HEK293 (cell line): ENCODE measurements at regions not wholly inside any gene's neighbourhood (a gene's known extent, or its start where the extent isn't known, plus 50 kb on each side); places are given as distances from the start of the nearest gene placed in this dataset.

ENCODE experiments used
- CTCF ChIA-PET: fragments of 350-600 bp; formaldehyde crosslinking; extraction: SDS; loops from one replicate; lab custom pipeline; 2021; ENCODE audit warnings: antibody characterized with exemption; lab: Yijun Ruan, JAX
- POLR2A ChIA-PET: fragments of 300-600 bp; formaldehyde crosslinking; extraction: SDS; loops from one replicate; lab custom pipeline; 2020; ENCODE audit warnings: antibody characterized with exemption, inconsistent platforms; lab: Yijun Ruan, JAX
- H3K27ac ChIP-seq: fragments of 200-500 bp; sonication (Bioruptor generic); 2 replicates; pipeline ENCODE4 v1.5.1; 2014; ENCODE audit warnings: low read depth, low read length, control low read depth, inconsistent platforms; ENCODE audit errors: extremely low read depth
- H3K36me3 ChIP-seq, 2 experiments: fragments of 200-500 bp in 1 of 2; sonication (Bioruptor generic) in 1 of 2; 1 replicate in 1 of 2; 2 replicates in 1 of 2; pipeline ENCODE4 v1.5.1; 2014 to 2017; ENCODE audit warnings: inconsistent platforms in 2 of 2, low read length in 2 of 2; ENCODE audit not compliant: control insufficient read depth in 2 of 2, insufficient read depth in 1 of 2
- H3K4me1 ChIP-seq: fragments of 200-500 bp; sonication (Bioruptor generic); 2 replicates; pipeline ENCODE4 v1.5.1; 2014; ENCODE audit warnings: mild to moderate bottlenecking, low read length, inconsistent platforms; ENCODE audit not compliant: control insufficient read depth, insufficient read depth
- H3K4me3 ChIP-seq: 2 replicates; pipeline ENCODE4 v1.5.1; 2011; ENCODE audit warnings: low read depth, mild to moderate bottlenecking, control low read depth, low read length, moderate library complexity
- H3K9me3 ChIP-seq: fragments of 200-500 bp; sonication (Bioruptor generic); 2 replicates; pipeline ENCODE4 v1.5.1; 2014; ENCODE audit warnings: low read depth, low read length, inconsistent platforms; ENCODE audit not compliant: control insufficient read depth, insufficient read depth
- MYNN ChIP-seq: fragments of 450-650 bp; formaldehyde crosslinking; IDR thresholded peaks from 2 replicates; pipeline ENCODE4 v1.5.1; 2016; ENCODE audit warnings: missing biosample characterization, missing genetic modification characterization, borderline replicate concordance
- OSR2 ChIP-seq: fragments of 450-650 bp; formaldehyde crosslinking; IDR thresholded peaks from 2 replicates; pipeline ENCODE4 v1.5.1; 2016; ENCODE audit warnings: missing biosample characterization, missing genetic modification characterization
- TRIM28 ChIP-seq: IDR thresholded peaks from 2 replicates; pipeline ENCODE4 v1.6.1; 2011; ENCODE audit warnings: low read length, control low read depth, borderline replicate concordance
- YY2 ChIP-seq: fragments of 450-650 bp; formaldehyde crosslinking; IDR thresholded peaks from 2 replicates; pipeline ENCODE4 v1.5.1; 2016; ENCODE audit warnings: missing biosample characterization, missing genetic modification characterization
- ZFP69B ChIP-seq: fragments of 450-650 bp; formaldehyde crosslinking; IDR thresholded peaks from 2 replicates; pipeline ENCODE4 v1.5.1; 2016; ENCODE audit warnings: missing biosample characterization, missing genetic modification characterization
- ZNF132 ChIP-seq: fragments of 450-650 bp; formaldehyde crosslinking; IDR thresholded peaks from 2 replicates; pipeline ENCODE4 v1.5.1; 2017; ENCODE audit warnings: missing biosample characterization, missing genetic modification characterization, borderline replicate concordance
- ZNF148 ChIP-seq: fragments of 450-650 bp; formaldehyde crosslinking; IDR thresholded peaks from 2 replicates; pipeline ENCODE4 v1.5.0; 2017; ENCODE audit warnings: missing biosample characterization, missing genetic modification characterization, borderline replicate concordance
- ZNF19 ChIP-seq: fragments of 450-650 bp; formaldehyde crosslinking; IDR thresholded peaks from 2 replicates; pipeline ENCODE4; 2016; ENCODE audit warnings: missing biosample characterization, missing genetic modification characterization, low read depth
- ZNF221 ChIP-seq: fragments of 450-650 bp; formaldehyde crosslinking; IDR thresholded peaks from 2 replicates; pipeline ENCODE4 v1.5.1; 2017; ENCODE audit warnings: missing biosample characterization, missing genetic modification characterization, borderline replicate concordance
- ZNF23 ChIP-seq: fragments of 450-650 bp; formaldehyde crosslinking; IDR thresholded peaks from 2 replicates; pipeline ENCODE4 v1.5.1; 2016; ENCODE audit warnings: missing biosample characterization, missing genetic modification characterization, borderline replicate concordance
- ZNF639 ChIP-seq: fragments of 450-650 bp; formaldehyde crosslinking; IDR thresholded peaks from 2 replicates; pipeline ENCODE4 v1.5.1; 2016; ENCODE audit warnings: missing biosample characterization, missing genetic modification characterization
- ZNF692 ChIP-seq: fragments of 450-650 bp; formaldehyde crosslinking; IDR thresholded peaks from 2 replicates; pipeline ENCODE4 v1.5.1; 2016; ENCODE audit warnings: missing biosample characterization, missing genetic modification characterization
- ZNF704 ChIP-seq: fragments of 450-650 bp; formaldehyde crosslinking; IDR thresholded peaks from 2 replicates; pipeline ENCODE4 v1.5.1; 2016; ENCODE audit warnings: missing biosample characterization, missing genetic modification characterization
- ZNF791 ChIP-seq: fragments of 450-650 bp; formaldehyde crosslinking; IDR thresholded peaks from 2 replicates; pipeline ENCODE4 v1.5.1; 2016; ENCODE audit warnings: missing biosample characterization, missing genetic modification characterization

GRCh38 chr16:80330150-80330549 is 210.6 kb upstream of the DYNLRB2 start:
- no peak overlapping the region for H3K4me3 ChIP-seq
- no peaks in the 10 kb centered on the region for H3K36me3 ChIP-seq
- CTCF ChIA-PET: no interaction called here
- TF ChIP-seq ZFP69B (no peak), ZNF639 (tag by site-specific recombination) (no peak), ZNF132 (no peak), ZNF791 (no peak), ZNF221 (tag by site-specific recombination) (no peak)
- H3K27ac ChIP-seq: no peak overlapping the region
- H3K4me1 ChIP-seq: no peaks in the 10 kb centered on the region
- H3K9me3 ChIP-seq: no peaks in the 10 kb centered on the region
- POLR2A ChIA-PET: no interaction called here

GRCh38 chr16:80327740-80328139 is 213.1 kb upstream of the DYNLRB2 start:
- Histone ChIP-seq H3K27ac (no peak overlapping the region), H3K4me3 (no peak overlapping the region), H3K9me3 (no peaks in the 10 kb centered on the region), H3K36me3 (no peaks in the 10 kb centered on the region), H3K4me1 (no peaks in the 10 kb centered on the region)
- POLR2A ChIA-PET: no interaction called here
- CTCF ChIA-PET: no interaction called here
- TF ChIP-seq OSR2 (tag by site-specific recombination) (no peak), ZNF23 (tag by site-specific recombination) (no peak)

GRCh38 chr16:80324371-80324770 is 216.4 kb upstream of the DYNLRB2 start:
- ChIA-PET CTCF (no interaction called here), POLR2A (no interaction called here)
- Histone ChIP-seq H3K4me3 (no peak overlapping the region), H3K36me3 (no peaks in the 10 kb centered on the region), H3K27ac (no peak overlapping the region), H3K4me1 (no peaks in the 10 kb centered on the region), H3K9me3 (no peaks in the 10 kb centered on the region)
- TF ChIP-seq ZNF148 (no peak), ZNF704 (tag by site-specific recombination) (no peak), TRIM28 (no peak), MYNN (tag by site-specific recombination) (no peak), ZNF692 (no peak), ZFP69B (no peak), YY2 (tag by site-specific recombination) (no peak), ZNF19 (tag by site-specific recombination) (no peak)
